CD4-positive, alpha-beta memory T cell (primary cell): ENCODE measurements at regions not wholly inside any gene's neighbourhood (a gene's known extent, or its start where the extent isn't known, plus 50 kb on each side); places are given as distances from the start of the nearest gene placed in this dataset.
"Not testable (repeated sequence)": the region's sequence is repeated elsewhere in the genome, so short reads cannot be mapped to it uniquely, and the experiment has no call there.

ENCODE experiments used
- CTCF ChIA-PET: fragments of 350-600 bp; sonication (Branson Sonifier 250); formaldehyde crosslinking; loops from one replicate; lab custom pipeline; 2021; ENCODE audit warnings: inconsistent platforms; ENCODE audit not compliant: partially characterized antibody; lab: Charles Lee
- POLR2A ChIA-PET: fragments of 350-600 bp; sonication (Branson Sonifier 250); formaldehyde crosslinking; loops from one replicate; lab custom pipeline; 2021; ENCODE audit not compliant: partially characterized antibody; lab: Charles Lee
- DNase-seq, 5 donors: peaks; one replicate each; pipeline versions ENCODE4 v3.0.0 to v3.0.0-alpha.2; 2020 to 2022; ENCODE audit warnings: mixed read lengths in 1 of 5
- H3K27ac ChIP-seq: one replicate; pipeline ENCODE4 v1.7.0; 2013; ENCODE audit warnings: low read depth, low read length
- H3K27me3 ChIP-seq: 2 replicates; pipeline ENCODE4 v1.7.0; 2013; ENCODE audit warnings: mild to moderate bottlenecking, low read length, moderate library complexity; ENCODE audit not compliant: insufficient read depth
- H3K36me3 ChIP-seq: 2 replicates; pipeline ENCODE4 v1.7.0; 2013; ENCODE audit warnings: mild to moderate bottlenecking, low read length, moderate library complexity; ENCODE audit not compliant: insufficient read depth
- H3K4me1 ChIP-seq: 2 replicates; pipeline ENCODE4 v1.7.0; 2013; ENCODE audit warnings: mild to moderate bottlenecking, low read length, moderate library complexity; ENCODE audit not compliant: insufficient read depth
- H3K4me3 ChIP-seq, 2 donors: one replicate each; pipeline ENCODE4 v1.7.0; 2013; ENCODE audit warnings: low read length in 2 of 2, mild to moderate bottlenecking in 1 of 2
- H3K9me3 ChIP-seq, 2 donors: one replicate each; pipeline ENCODE4 v1.7.0; 2013; ENCODE audit warnings: low read length in 2 of 2, control low read depth in 1 of 2; ENCODE audit not compliant: control insufficient read depth in 1 of 2
- H3K27ac Mint-ChIP-seq, 7 donors: one replicate each; pipeline ENCODE4 v1.8.0; 2020 to 2021; ENCODE audit warnings: mixed read lengths in 7 of 7, mild to moderate bottlenecking in 6 of 7, inconsistent platforms in 3 of 7, moderate library complexity in 3 of 7
- H3K27me3 Mint-ChIP-seq, 2 donors: one replicate each; pipeline ENCODE4 v1.8.0; 2020 to 2021; ENCODE audit warnings: mixed read lengths in 2 of 2
- H3K36me3 Mint-ChIP-seq, 2 donors: one replicate each; pipeline ENCODE4 v1.8.0; 2020 to 2021; ENCODE audit warnings: mixed read lengths in 2 of 2, inconsistent platforms in 1 of 2, mild to moderate bottlenecking in 1 of 2
- H3K4me1 Mint-ChIP-seq, 4 donors: one replicate each; pipeline ENCODE4 v1.8.0; 2020 to 2021; ENCODE audit warnings: mixed read lengths in 4 of 4, mild to moderate bottlenecking in 1 of 4
- H3K4me3 Mint-ChIP-seq, 8 donors: one replicate each; pipeline ENCODE4 v1.8.0; 2020 to 2021; ENCODE audit warnings: mixed read lengths in 8 of 8, mild to moderate bottlenecking in 7 of 8, moderate library complexity in 6 of 8, inconsistent platforms in 3 of 8
- H3K9me3 Mint-ChIP-seq, 8 donors: one replicate each; pipeline ENCODE4 v1.8.0; 2020 to 2021; ENCODE audit warnings: mixed read lengths in 8 of 8, mild to moderate bottlenecking in 5 of 8, inconsistent platforms in 3 of 8, moderate library complexity in 1 of 8
- intact Hi-C: fragments of 100-400 bp; cut with micrococcal nuclease; formaldehyde crosslinking; loops from one replicate; pipeline ENCODE4 v1.15.1; 2023

DNA sequence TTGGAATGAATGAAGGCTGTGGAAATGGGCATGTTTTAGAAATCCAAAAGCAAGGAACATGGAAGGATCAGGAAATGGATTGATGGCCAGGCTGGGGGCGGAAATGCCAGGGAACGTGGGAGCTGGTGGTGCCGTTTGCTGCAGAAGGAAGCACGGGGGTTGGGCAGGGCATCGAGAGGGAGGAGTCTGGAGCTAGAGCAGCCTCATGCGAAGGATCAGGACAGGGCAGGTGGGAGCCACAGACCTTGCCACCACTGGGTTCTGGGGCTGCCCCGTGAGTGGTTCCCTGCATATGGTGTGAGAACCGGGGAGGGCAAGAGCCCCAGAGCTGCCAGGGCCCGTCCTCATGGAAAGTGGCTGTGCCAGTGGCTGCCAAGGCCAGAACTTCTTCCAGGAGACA is 193.8 kb upstream of the ZNF32 start:
- Mint-ChIP-seq H3K4me3 (no peak overlapping the region), H3K36me3 (no peaks in the 10 kb centered on the region), H3K27ac (peak overlapping the region in 3 of 7 donors; percentile 6 to 54 (median 11)), H3K9me3 (no peaks in the 10 kb centered on the region), H3K27me3 (no peaks in the 10 kb centered on the region), H3K4me1 (peaks cover 16 to 30% (median 21%) of the 10 kb centered on the region in 4 donors)
- peaks cover 15% of the 10 kb centered on the region for H3K4me1 ChIP-seq
- no peaks in the 10 kb centered on the region for H3K9me3 ChIP-seq
- POLR2A ChIA-PET = no interaction called here
- H3K27me3 ChIP-seq = no peaks in the 10 kb centered on the region
- intact Hi-C loops = no loop called here
- no peak for DNase-seq
- H3K4me3 ChIP-seq = no peak overlapping the region
- CTCF ChIA-PET = no interaction called here
- no peak overlapping the region for H3K27ac ChIP-seq
- H3K36me3 ChIP-seq = no peaks in the 10 kb centered on the region

DNA sequence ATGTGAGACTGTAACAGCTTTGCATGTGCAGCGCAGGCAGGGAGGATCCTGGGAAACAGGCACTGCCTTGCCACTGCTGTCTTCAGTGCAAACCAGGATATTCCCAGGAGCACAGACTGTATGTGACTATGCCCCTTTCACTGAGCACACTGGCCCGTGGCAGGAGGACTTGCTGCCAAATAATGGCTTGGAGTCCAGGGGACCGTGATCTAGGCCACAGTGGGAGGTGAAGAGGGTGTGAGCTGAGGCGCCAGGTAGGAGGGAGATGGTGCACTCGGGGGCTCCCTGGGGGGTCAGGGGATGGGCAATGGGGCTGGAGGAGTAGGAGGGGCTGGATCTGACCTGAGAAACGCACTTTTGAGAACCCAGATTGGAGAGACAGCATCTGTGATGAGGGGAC is 193.4 kb upstream of the ZNF32 start:
- H3K9me3 ChIP-seq = no peaks in the 10 kb centered on the region
- intact Hi-C loops = no loop called here
- DNase-seq = no peak
- Mint-ChIP-seq H3K4me1 (peaks cover 15 to 27% (median 18%) of the 10 kb centered on the region in 4 donors), H3K27me3 (no peaks in the 10 kb centered on the region), H3K27ac (peak overlapping the region in 1 of 7 donors; percentile 6), H3K4me3 (no peak overlapping the region), H3K36me3 (no peaks in the 10 kb centered on the region), H3K9me3 (no peaks in the 10 kb centered on the region)
- H3K27me3 ChIP-seq = no peaks in the 10 kb centered on the region
- H3K27ac ChIP-seq = no peak overlapping the region
- ChIA-PET CTCF (no interaction called here), POLR2A (no interaction called here)
- no peak overlapping the region for H3K4me3 ChIP-seq
- no peaks in the 10 kb centered on the region for H3K36me3 ChIP-seq
- H3K4me1 ChIP-seq = peaks cover 11% of the 10 kb centered on the region

DNA sequence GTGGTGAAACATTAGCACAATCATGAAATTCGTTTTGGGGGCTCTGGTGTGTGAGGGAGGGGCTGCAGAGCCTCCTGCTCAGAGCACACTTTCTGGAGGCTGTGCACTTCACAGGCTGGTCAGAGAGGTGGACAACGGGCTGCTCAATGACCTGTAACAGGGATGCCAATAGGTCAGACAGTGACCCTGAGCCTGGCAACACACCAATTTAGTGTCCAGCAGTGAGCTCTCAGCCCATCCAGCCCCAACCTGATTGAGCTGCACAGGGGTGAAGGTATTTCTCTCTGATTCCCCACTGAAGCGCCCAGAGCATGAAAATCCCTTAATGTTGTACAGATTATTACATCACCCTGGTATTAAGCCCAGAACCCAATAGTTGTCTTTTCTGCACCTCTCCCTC is 191.3 kb upstream of the ZNF32 start:
- intact Hi-C loops = no loop called here
- H3K4me3 ChIP-seq = no peak overlapping the region
- POLR2A ChIA-PET = no interaction called here
- H3K36me3 ChIP-seq = no peaks in the 10 kb centered on the region
- Mint-ChIP-seq H3K4me1 (peaks cover under 1 to 9% (median 3%) of the 10 kb centered on the region in 4 donors), H3K27ac (no peak overlapping the region), H3K4me3 (no peak overlapping the region), H3K27me3 (no peaks in the 10 kb centered on the region), H3K36me3 (no peaks in the 10 kb centered on the region), H3K9me3 (peaks cover 0 to 3% (median 0%) of the 10 kb centered on the region in 8 donors)
- H3K27me3 ChIP-seq = no peaks in the 10 kb centered on the region
- CTCF ChIA-PET = no interaction called here
- H3K27ac ChIP-seq = no peak overlapping the region
- DNase-seq = no peak
- no peaks in the 10 kb centered on the region for H3K4me1 ChIP-seq
- no peaks in the 10 kb centered on the region for H3K9me3 ChIP-seq

DNA sequence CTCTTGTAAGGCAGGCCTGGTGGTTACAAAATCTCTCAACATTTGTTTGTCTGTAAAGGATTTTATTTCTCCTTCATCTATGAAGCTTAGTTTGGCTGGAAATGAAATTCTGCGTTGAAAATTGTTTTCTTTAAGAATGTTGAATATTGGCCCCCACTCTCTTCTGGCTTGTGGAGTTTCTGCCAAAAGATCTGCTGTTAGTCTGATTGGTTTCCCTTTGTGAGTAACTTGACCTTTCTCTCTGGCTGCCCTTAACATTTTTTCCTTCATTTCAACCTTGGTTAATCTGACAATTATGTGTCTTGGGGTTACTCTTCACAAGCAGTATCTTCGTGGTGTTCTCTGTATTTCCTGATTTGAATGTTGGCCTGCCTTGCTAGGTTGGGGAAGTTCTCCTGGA is 186.1 kb upstream of the ZNF32 start:
- DNase-seq, H3K4me1 Mint-ChIP-seq, POLR2A ChIA-PET, H3K4me3 ChIP-seq, H3K9me3 ChIP-seq, H3K4me1 ChIP-seq, H3K9me3 Mint-ChIP-seq, H3K4me3 Mint-ChIP-seq, H3K36me3 Mint-ChIP-seq, H3K36me3 ChIP-seq, H3K27ac Mint-ChIP-seq, H3K27ac ChIP-seq, H3K27me3 ChIP-seq, H3K27me3 Mint-ChIP-seq, intact Hi-C loops: not testable (repeated sequence)
- CTCF ChIA-PET = interaction anchor here (1.1 kb wide), 1 partner anchor 10 kb away, joined by 3 read pairs; no protein-coding TSS in a partner anchor

DNA sequence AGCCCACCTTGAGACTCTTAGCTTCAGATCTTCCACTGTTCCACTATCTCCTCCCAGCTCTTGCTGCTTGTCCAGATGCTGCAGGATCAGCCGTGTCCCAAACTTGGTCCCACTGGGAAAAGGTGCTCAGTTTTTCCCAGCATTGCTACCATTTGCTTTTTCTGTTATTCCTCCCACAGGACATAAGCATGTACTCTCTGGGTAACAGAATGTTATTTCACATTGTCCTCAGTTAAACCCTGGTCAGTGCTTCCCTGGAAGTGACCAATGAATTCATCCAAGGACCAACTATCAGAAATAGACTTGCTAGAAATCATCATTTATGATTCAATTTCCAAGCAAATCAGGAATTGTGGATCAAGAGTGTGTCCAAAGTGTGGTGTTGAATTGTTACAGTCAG is 179.2 kb upstream of the ZNF32 start:
- H3K4me3 ChIP-seq = no peak overlapping the region
- ChIA-PET CTCF (no interaction called here), POLR2A (no interaction called here)
- Mint-ChIP-seq H3K4me3 (no peak overlapping the region), H3K4me1 (peaks cover 2 to 11% (median 6%) of the 10 kb centered on the region in 4 donors), H3K27me3 (no peaks in the 10 kb centered on the region), H3K36me3 (no peaks in the 10 kb centered on the region), H3K27ac (no peak overlapping the region), H3K9me3 (peaks cover 0 to 5% (median 1%) of the 10 kb centered on the region in 8 donors)
- no peaks in the 10 kb centered on the region for H3K4me1 ChIP-seq
- no peaks in the 10 kb centered on the region for H3K36me3 ChIP-seq
- no peaks in the 10 kb centered on the region for H3K9me3 ChIP-seq
- intact Hi-C loops = no loop called here
- no peak overlapping the region for H3K27ac ChIP-seq
- DNase-seq = no peak
- H3K27me3 ChIP-seq = no peaks in the 10 kb centered on the region

DNA sequence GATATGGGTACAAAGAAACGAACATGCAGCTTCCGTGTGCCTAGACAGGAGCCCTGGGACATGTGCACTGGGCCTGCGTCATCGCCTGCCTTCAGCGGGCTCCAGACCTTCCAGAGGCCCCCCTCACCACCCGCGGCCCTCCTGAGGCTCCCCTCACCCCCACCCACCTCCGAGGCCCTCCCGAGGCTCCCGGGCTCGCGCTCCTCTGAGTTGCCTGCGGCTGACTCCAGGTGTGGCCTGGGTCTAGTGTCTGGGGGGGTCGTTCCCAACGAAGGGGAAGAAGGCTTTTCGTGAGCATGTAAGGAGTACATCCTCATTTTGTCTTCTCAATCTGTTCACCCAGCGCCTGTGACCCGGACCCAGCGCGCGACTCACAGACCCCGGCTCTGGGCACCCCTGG is 177.3 kb upstream of the ZNF32 start:
- POLR2A ChIA-PET = no interaction called here
- Histone ChIP-seq H3K4me3 (no peak overlapping the region), H3K27me3 (no peaks in the 10 kb centered on the region), H3K27ac (no peak overlapping the region), H3K9me3 (no peaks in the 10 kb centered on the region), H3K36me3 (no peaks in the 10 kb centered on the region), H3K4me1 (no peaks in the 10 kb centered on the region)
- Mint-ChIP-seq H3K9me3 (peaks cover 0 to 2% (median 0%) of the 10 kb centered on the region in 8 donors), H3K36me3 (no peaks in the 10 kb centered on the region), H3K4me1 (peaks cover 9 to 20% (median 13%) of the 10 kb centered on the region in 4 donors), H3K27ac (no peak overlapping the region), H3K27me3 (no peaks in the 10 kb centered on the region), H3K4me3 (no peak overlapping the region)
- DNase-seq = no peak
- intact Hi-C loops = no loop called here
- CTCF ChIA-PET = no interaction called here

DNA sequence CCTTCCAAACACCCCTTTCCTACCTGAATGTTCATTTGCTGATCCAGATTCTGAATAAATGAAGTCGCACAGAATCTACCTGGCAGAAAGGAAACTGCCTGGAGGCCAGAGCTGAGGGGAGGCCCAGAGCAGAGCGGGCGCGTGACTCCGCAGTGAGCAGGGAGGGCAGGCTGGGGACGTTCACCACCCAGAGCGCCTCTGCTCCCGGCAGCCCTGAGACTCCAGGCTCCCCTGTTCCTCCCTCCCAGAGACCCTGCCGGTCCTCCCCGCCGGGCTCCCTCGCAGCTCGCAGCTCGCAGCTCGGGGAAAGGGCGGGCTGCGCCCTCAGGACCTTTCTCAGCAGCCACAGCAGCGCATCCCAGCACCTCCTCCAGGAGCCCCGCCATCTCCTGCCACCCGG is 176.7 kb upstream of the ZNF32 start:
- Histone ChIP-seq H3K27me3 (no peaks in the 10 kb centered on the region), H3K27ac (no peak overlapping the region), H3K9me3 (no peaks in the 10 kb centered on the region), H3K4me1 (no peaks in the 10 kb centered on the region), H3K36me3 (no peaks in the 10 kb centered on the region), H3K4me3 (no peak overlapping the region)
- no peak overlapping the region for H3K27ac Mint-ChIP-seq
- peaks cover 0 to 2% (median 0%) of the 10 kb centered on the region in 8 donors for H3K9me3 Mint-ChIP-seq
- H3K4me3 Mint-ChIP-seq = no peak overlapping the region
- no peak for DNase-seq
- intact Hi-C loops = no loop called here
- H3K4me1 Mint-ChIP-seq = peaks cover 9 to 20% (median 13%) of the 10 kb centered on the region in 4 donors
- CTCF ChIA-PET = no interaction called here
- no peaks in the 10 kb centered on the region for H3K36me3 Mint-ChIP-seq
- no peaks in the 10 kb centered on the region for H3K27me3 Mint-ChIP-seq
- POLR2A ChIA-PET = no interaction called here

DNA sequence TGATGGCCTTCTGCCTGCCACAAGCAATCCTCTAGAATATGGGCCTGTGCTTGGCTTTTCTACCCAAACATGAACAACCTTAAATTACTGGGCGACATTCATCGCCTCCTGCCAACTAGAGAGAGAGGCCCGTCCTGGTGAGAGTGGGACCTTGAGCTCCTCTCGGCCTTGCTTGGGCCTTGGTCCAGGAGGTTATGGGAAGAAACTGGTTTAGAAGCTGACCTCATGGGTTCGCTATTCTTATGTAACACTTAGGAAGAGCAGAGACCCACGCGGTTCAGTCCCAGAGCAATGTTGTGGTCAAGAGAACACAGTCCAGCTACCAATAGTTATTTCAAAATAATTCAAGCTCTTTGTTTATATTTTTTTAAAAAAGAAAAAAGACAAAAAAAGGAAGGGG is 176.3 kb upstream of the ZNF32 start:
- intact Hi-C loops = no loop called here
- ChIA-PET POLR2A (no interaction called here), CTCF (interaction anchor here (0.8 kb wide), 1 partner anchor 10 kb away, joined by 3 read pairs; no protein-coding TSS in a partner anchor)
- peaks cover 9 to 20% (median 13%) of the 10 kb centered on the region in 4 donors for H3K4me1 Mint-ChIP-seq
- H3K36me3 ChIP-seq = no peaks in the 10 kb centered on the region
- no peaks in the 10 kb centered on the region for H3K9me3 ChIP-seq
- H3K27me3 ChIP-seq = no peaks in the 10 kb centered on the region
- H3K36me3 Mint-ChIP-seq = no peaks in the 10 kb centered on the region
- H3K27ac ChIP-seq = no peak overlapping the region
- H3K4me3 ChIP-seq = no peak overlapping the region
- DNase-seq = no peak
- no peaks in the 10 kb centered on the region for H3K4me1 ChIP-seq
- H3K27ac Mint-ChIP-seq = no peak overlapping the region
- H3K9me3 Mint-ChIP-seq = peaks cover 0 to 2% (median 0%) of the 10 kb centered on the region in 8 donors
- no peak overlapping the region for H3K4me3 Mint-ChIP-seq
- H3K27me3 Mint-ChIP-seq = no peaks in the 10 kb centered on the region
